K562 (cell line): ENCODE measurements at regions not wholly inside any gene's neighbourhood (a gene's known extent, or its start where the extent isn't known, plus 50 kb on each side); places are given as distances from the start of the nearest gene placed in this dataset.

Experiments used
- FOSL1 ChIP-seq: fragments of 200-800 bp; sonication (Bioruptor generic); conservative IDR thresholded peaks from 2 replicates; pipeline ENCODE4 v1.6.1; 2016; ENCODE audit warnings: missing genetic modification characterization, missing compliant biosample characterization
- KDM1A ChIP-seq, 2 experiments: fragments of 450-650 bp; IDR thresholded peaks; 2 replicates each; pipeline ENCODE4 v1.6.1; 2016; ENCODE audit warnings: mild to moderate bottlenecking in 2 of 2
- TAF7 ChIP-seq: fragments of 450-650 bp; IDR thresholded peaks from 2 replicates; pipeline ENCODE4 v1.6.1; 2016; ENCODE audit warnings: missing genetic modification characterization, missing compliant biosample characterization
- ZBTB1 ChIP-seq: sonication (generic); formaldehyde crosslinking; IDR thresholded peaks from 2 replicates; pipeline ENCODE4 v1.8.1; 2023; ENCODE audit warnings: missing genetic modification reagents, low read depth, mild to moderate bottlenecking, borderline replicate concordance
- TF ChIP-seq, protein P1 (sequence below): fragments of 450-650 bp; formaldehyde crosslinking; IDR thresholded peaks from 2 replicates; pipeline ENCODE4 v1.4.0; 2020; ENCODE audit warnings: mild to moderate bottlenecking, moderate library complexity
- TF ChIP-seq, protein P2 (sequence below): fragments of 450-650 bp; IDR thresholded peaks from 2 replicates; pipeline ENCODE4 v1.6.1; 2018; ENCODE audit not compliant: partially characterized antibody
- TF ChIP-seq, protein P3 (sequence below): sonication (generic); formaldehyde crosslinking; IDR thresholded peaks from 2 replicates; pipeline ENCODE4 v1.4.0; 2020; ENCODE audit warnings: mild to moderate bottlenecking, missing genetic modification reagents

DNA sequence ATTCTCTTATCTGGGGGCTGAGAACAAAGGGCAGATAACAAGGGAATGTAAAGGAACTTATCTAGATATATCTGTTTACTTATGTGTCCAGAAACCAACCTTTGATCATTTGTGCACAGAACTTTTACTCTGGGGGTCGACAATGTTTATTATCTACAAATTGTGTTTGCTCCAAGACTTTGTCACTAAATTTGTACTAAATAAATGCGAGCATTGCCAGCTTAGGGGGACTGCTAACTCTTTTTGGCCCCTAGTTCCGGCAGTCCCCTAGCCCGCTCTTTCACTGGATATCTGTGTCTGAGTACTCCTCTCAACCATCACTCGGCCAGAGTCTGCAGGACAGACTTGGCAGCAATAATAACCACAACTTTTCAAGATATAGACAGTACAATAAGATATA lies 88.2 kb downstream of the FSCB start (continued):
- TF ChIP-seq, protein P1, sequence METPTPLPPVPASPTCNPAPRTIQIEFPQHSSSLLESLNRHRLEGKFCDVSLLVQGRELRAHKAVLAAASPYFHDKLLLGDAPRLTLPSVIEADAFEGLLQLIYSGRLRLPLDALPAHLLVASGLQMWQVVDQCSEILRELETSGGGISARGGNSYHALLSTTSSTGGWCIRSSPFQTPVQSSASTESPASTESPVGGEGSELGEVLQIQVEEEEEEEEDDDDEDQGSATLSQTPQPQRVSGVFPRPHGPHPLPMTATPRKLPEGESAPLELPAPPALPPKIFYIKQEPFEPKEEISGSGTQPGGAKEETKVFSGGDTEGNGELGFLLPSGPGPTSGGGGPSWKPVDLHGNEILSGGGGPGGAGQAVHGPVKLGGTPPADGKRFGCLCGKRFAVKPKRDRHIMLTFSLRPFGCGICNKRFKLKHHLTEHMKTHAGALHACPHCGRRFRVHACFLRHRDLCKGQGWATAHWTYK (CRISPR knock-in tag), result no peak
- TF ChIP-seq TAF7 (tag) (no peak), KDM1A (IDR thresholded peaks at IDR 0.05) (no peak), ZBTB1 (CRISPR knock-in tag) (no peak), FOSL1 (tag) (no peak)
- TF ChIP-seq, protein P2, sequence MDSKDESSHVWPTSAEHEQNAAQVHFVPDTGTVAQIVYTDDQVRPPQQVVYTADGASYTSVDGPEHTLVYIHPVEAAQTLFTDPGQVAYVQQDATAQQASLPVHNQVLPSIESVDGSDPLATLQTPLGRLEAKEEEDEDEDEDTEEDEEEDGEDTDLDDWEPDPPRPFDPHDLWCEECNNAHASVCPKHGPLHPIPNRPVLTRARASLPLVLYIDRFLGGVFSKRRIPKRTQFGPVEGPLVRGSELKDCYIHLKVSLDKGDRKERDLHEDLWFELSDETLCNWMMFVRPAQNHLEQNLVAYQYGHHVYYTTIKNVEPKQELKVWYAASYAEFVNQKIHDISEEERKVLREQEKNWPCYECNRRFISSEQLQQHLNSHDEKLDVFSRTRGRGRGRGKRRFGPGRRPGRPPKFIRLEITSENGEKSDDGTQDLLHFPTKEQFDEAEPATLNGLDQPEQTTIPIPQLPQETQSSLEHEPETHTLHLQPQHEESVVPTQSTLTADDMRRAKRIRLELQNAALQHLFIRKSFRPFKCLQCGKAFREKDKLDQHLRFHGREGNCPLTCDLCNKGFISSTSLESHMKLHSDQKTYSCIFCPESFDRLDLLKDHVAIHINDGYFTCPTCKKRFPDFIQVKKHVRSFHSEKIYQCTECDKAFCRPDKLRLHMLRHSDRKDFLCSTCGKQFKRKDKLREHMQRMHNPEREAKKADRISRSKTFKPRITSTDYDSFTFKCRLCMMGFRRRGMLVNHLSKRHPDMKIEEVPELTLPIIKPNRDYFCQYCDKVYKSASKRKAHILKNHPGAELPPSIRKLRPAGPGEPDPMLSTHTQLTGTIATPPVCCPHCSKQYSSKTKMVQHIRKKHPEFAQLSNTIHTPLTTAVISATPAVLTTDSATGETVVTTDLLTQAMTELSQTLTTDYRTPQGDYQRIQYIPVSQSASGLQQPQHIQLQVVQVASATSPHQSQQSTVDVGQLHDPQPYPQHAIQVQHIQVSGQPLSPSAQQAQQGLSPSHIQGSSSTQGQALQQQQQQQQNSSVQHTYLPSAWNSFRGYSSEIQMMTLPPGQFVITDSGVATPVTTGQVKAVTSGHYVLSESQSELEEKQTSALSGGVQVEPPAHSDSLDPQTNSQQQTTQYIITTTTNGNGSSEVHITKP, result no peak
- TF ChIP-seq, protein P3, sequence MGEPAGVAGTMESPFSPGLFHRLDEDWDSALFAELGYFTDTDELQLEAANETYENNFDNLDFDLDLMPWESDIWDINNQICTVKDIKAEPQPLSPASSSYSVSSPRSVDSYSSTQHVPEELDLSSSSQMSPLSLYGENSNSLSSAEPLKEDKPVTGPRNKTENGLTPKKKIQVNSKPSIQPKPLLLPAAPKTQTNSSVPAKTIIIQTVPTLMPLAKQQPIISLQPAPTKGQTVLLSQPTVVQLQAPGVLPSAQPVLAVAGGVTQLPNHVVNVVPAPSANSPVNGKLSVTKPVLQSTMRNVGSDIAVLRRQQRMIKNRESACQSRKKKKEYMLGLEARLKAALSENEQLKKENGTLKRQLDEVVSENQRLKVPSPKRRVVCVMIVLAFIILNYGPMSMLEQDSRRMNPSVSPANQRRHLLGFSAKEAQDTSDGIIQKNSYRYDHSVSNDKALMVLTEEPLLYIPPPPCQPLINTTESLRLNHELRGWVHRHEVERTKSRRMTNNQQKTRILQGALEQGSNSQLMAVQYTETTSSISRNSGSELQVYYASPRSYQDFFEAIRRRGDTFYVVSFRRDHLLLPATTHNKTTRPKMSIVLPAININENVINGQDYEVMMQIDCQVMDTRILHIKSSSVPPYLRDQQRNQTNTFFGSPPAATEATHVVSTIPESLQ (CRISPR knock-in tag), result no peak
